Heart left ventricle (tissue), 16 donors: ENCODE measurements at regions not wholly inside any gene's neighbourhood (a gene's known extent, or its start where the extent isn't known, plus 50 kb on each side); places are given as distances from the start of the nearest gene placed in this dataset.

Experiments used
- ATAC-seq, 4 donors: fragments of 200-7000 bp; cut with Tn5 transposase; one replicate each; pipeline ENCODE4 v1.9.1; 2020 to 2022; ENCODE audit warnings: moderate library complexity in 4 of 4, mild to moderate bottlenecking in 3 of 4, moderate number of reproducible peaks in 1 of 4
- DNase-seq, 5 donors: peaks; one replicate each; pipeline ENCODE4 v3.0.0-alpha.2; 2020
- H3K27ac ChIP-seq, 12 donors: fragments of 200-600 bp; sonication (generic) in 4 of 12; one replicate each; pipeline versions ENCODE4 v1.5.0 to v1.8.0; 2016 to 2022; ENCODE audit warnings: mild to moderate bottlenecking in 2 of 12
- H3K27me3 ChIP-seq, 9 donors: fragments of 200-600 bp; sonication (generic) in 2 of 9; one replicate each; pipeline versions ENCODE4 v1.5.1 to v1.8.0; 2016 to 2022; ENCODE audit warnings: mild to moderate bottlenecking in 3 of 9
- H3K36me3 ChIP-seq, 9 donors: fragments of 200-600 bp; sonication (generic) in 2 of 9; one replicate each; pipeline versions ENCODE4 v1.5.0 to v1.8.0; 2018 to 2022; ENCODE audit warnings: mild to moderate bottlenecking in 2 of 9
- H3K4me1 ChIP-seq, 12 donors: fragments of 200-600 bp; sonication (generic) in 4 of 12; one replicate each; pipeline versions ENCODE4 v1.5.0 to v1.8.0; 2016 to 2022; ENCODE audit warnings: mild to moderate bottlenecking in 3 of 12
- H3K4me3 ChIP-seq, 12 donors: fragments of 200-600 bp; sonication (generic) in 4 of 12; one replicate each; pipeline versions ENCODE4 v1.5.0 to v1.8.0; 2017 to 2022; ENCODE audit warnings: mild to moderate bottlenecking in 9 of 12, moderate library complexity in 4 of 12
- H3K9me3 ChIP-seq, 12 donors: fragments of 200-600 bp; sonication (generic) in 4 of 12; one replicate each; pipeline versions ENCODE4 v1.5.0 to v1.8.0; 2016 to 2022; ENCODE audit warnings: mild to moderate bottlenecking in 1 of 12
- CTCF ChIP-seq, 12 donors: fragments of 200-600 bp; sonication (generic) in 4 of 12; IDR thresholded peaks; one replicate each; pipeline versions ENCODE4 v1.5.0 to v1.8.0; 2018 to 2022; ENCODE audit warnings: antibody characterized with exemption in 12 of 12, mild to moderate bottlenecking in 5 of 12
- POLR2A ChIP-seq, 2 donors: fragments of 450-650 bp; IDR thresholded peaks; one replicate each; pipeline ENCODE4 v1.6.1; 2017; ENCODE audit warnings: antibody characterized with exemption in 2 of 2, mild to moderate bottlenecking in 2 of 2, moderate library complexity in 2 of 2
- WGBS, 4 donors: extraction: QIAGEN DNeasy Blood & Tissue Kit in 2 of 4; methylation state at CpG; one replicate each; pipeline versions ENCODE4 v1.1.5 to v1.1.7; 2013 to 2018; 5-methylcytosine and 5-hydroxymethylcytosine counted together
- intact Hi-C, 10 donors: fragments of 100-400 bp; cut with DNase I; formaldehyde crosslinking; loops; one replicate each; pipeline versions ENCODE4 v1.11.1 to v1.14.2; 2022
- donor health status: ischemic (EF 13 %, LVEDD 7.1; RV severe dilation, severe dysfunction).
- donor health status: healthy with polysubstance abuse.
- donor health status: DM: no; HTN: yes; CAD: no.
- donor health status: DM: no; HTN: no; CAD: no.
- donor health status: ischemic (EF 25% LVEDD 6.9; RV normal size, moderate dysfunction).
- donor health status: ischemic (EF 25% LVEDD 5.7; RV mildly dilated, moderate dysfunction).
- donor health status: healthy.
- donor health status: DM: yes; HTN: yes; CAD: no.
- donor health status: ischemic (EF 35%, LVEDD 5.7; RV mildly dilated, moderate dysfunction).
- donor health status: nonischemic (EF 11% LVEDD 7.7; RV severe dilation, severe dysfunction).
- donor health status: DM: yes; HTN: yes; CAD: no.
- donor health status: PGD.
- donor health status: ischemic (EF 29% LVEDD 5.4; RV normal size, mild dysfunction).
- donor health status: nonischemic (EF 23%, LVEDD 6.1; RV moderate dilation, normal function).

- Histone ChIP-seq H3K4me3 (no peak overlapping the region), H3K4me1 (peaks cover 0 to 56% (median 35%) of the 10 kb centered on the region in 12 donors), H3K9me3 (peaks cover 0 to 9% (median 0%) of the 10 kb centered on the region in 12 donors), H3K27me3 (no peaks in the 10 kb centered on the region), H3K36me3 (no peaks in the 10 kb centered on the region), H3K27ac (peak overlapping the region; percentile 31 to 84 (median 76))
- intact Hi-C loops: loop anchor here in 9 of 10 donors (1.0 to 10.0 kb wide), 11 partner anchors 41 to 149 kb away; no protein-coding TSS in a partner anchor
- ATAC-seq (peak; percentile 94 to 96 (median 94)), DNase-seq (peak; percentile 83 to 94 (median 84))
- 24 to 28% (median 26%) methylated on average over 11 to 12 of the region's 12 CpGs for WGBS, 4 donors
- TF ChIP-seq CTCF (IDR thresholded peaks at IDR 0.05) (peak in 6 of 12 donors; percentile 23 to 37 (median 29)), POLR2A (IDR thresholded peaks at IDR 0.05) (no peak)
These were observed 162.9 kb downstream of the COPRS start for GRCh38 chr17:31696184-31696602.

GRCh38 chr17:31695456-31696090, 163.5 kb downstream of the COPRS start:
- DNase-seq: no peak
- ATAC-seq: peak in 3 of 4 donors; percentile 6 to 8 (median 7)
- Histone ChIP-seq H3K4me3 (no peak overlapping the region), H3K4me1 (peaks cover 0 to 56% (median 35%) of the 10 kb centered on the region in 12 donors), H3K9me3 (peaks cover 0 to 3% (median 0%) of the 10 kb centered on the region in 12 donors), H3K27ac (peak overlapping the region; percentile 31 to 84 (median 76)), H3K27me3 (no peaks in the 10 kb centered on the region), H3K36me3 (no peaks in the 10 kb centered on the region)
- no peak for TF ChIP-seq CTCF (IDR thresholded peaks at IDR 0.05)
- no peak for TF ChIP-seq POLR2A (IDR thresholded peaks at IDR 0.05)
- intact Hi-C loops: loop anchor here in 9 of 10 donors (1.0 to 10.0 kb wide), 11 partner anchors 42 to 149 kb away; no protein-coding TSS in a partner anchor
- WGBS, 4 donors: 69 to 75% (median 72%) methylated on average over 8 of the region's 8 CpGs

GRCh38 chr17:31693433-31694220, 165.4 kb downstream of the COPRS start:
- no peak for TF ChIP-seq CTCF (IDR thresholded peaks at IDR 0.05)
- TF ChIP-seq POLR2A (IDR thresholded peaks at IDR 0.05): no peak
- Histone ChIP-seq H3K27ac (peak overlapping the region in 6 of 12 donors; percentile 3 to 83 (median 45)), H3K9me3 (peaks cover 0 to under 1% (median 0%) of the 10 kb centered on the region in 12 donors), H3K4me1 (peaks cover 0 to 59% (median 35%) of the 10 kb centered on the region in 12 donors), H3K27me3 (no peaks in the 10 kb centered on the region), H3K4me3 (no peak overlapping the region), H3K36me3 (no peaks in the 10 kb centered on the region)
- 29 to 52% (median 43%) methylated on average over 5 of the region's 5 CpGs for WGBS, 4 donors
- DNase-seq (no peak), ATAC-seq (no peak)
- intact Hi-C loops: loop anchor here in 8 of 10 donors (5.0 to 10.0 kb wide), 6 partner anchors 109 to 151 kb away; no protein-coding TSS in a partner anchor

GRCh38 chr17:31692632-31693031, 166.4 kb downstream of the COPRS start:
- ATAC-seq (peak in 1 of 4 donors; percentile 19), DNase-seq (no peak)
- intact Hi-C loops: loop anchor here in 8 of 10 donors (5.0 to 10.0 kb wide), 6 partner anchors 108 to 152 kb away; no protein-coding TSS in a partner anchor
- Histone ChIP-seq H3K36me3 (no peaks in the 10 kb centered on the region), H3K4me3 (no peak overlapping the region), H3K27ac (peak overlapping the region in 8 of 12 donors; percentile 3 to 83 (median 42)), H3K4me1 (peaks cover 0 to 60% (median 35%) of the 10 kb centered on the region in 12 donors), H3K9me3 (no peaks in the 10 kb centered on the region), H3K27me3 (no peaks in the 10 kb centered on the region)
- no peak for TF ChIP-seq CTCF (IDR thresholded peaks at IDR 0.05)
- TF ChIP-seq POLR2A (IDR thresholded peaks at IDR 0.05): no peak
- WGBS, 4 donors: 55 to 65% (median 56%) methylated on average over 7 of the region's 7 CpGs
